Activated CD8-positive, alpha-beta T cell treated with anti-CD3 and anti-CD28 coated beads for 36 hours (primary cell): ENCODE measurements at regions not wholly inside any gene's neighbourhood (a gene's known extent, or its start where the extent isn't known, plus 50 kb on each side); places are given as distances from the start of the nearest gene placed in this dataset.

Experiments
- ATAC-seq: fragments of 200-7000 bp; cut with Tn5 transposase; one replicate; pipeline ENCODE4 v1.10.0; 2021; ENCODE audit warnings: mild to moderate bottlenecking, moderate library complexity
- CTCF ChIA-PET: fragments of 350-600 bp; sonication (Branson Sonifier 250); formaldehyde crosslinking; loops from one replicate; lab custom pipeline; 2021; ENCODE audit warnings: antibody characterized with exemption; lab: Charles Lee
- POLR2A ChIA-PET: fragments of 350-600 bp; sonication (Branson Sonifier 250); formaldehyde crosslinking; loops from one replicate; lab custom pipeline; 2021; ENCODE audit warnings: antibody characterized with exemption; lab: Charles Lee
- DNase-seq: peaks from one replicate; pipeline ENCODE4 v3.0.0-alpha.2; 2020
- H3K27ac Mint-ChIP-seq: one replicate; pipeline ENCODE4 v1.8.0; 2021; ENCODE audit warnings: mild to moderate bottlenecking, mixed read lengths
- H3K27me3 Mint-ChIP-seq: one replicate; pipeline ENCODE4 v1.8.0; 2021; ENCODE audit warnings: mixed read lengths
- H3K36me3 Mint-ChIP-seq: one replicate; pipeline ENCODE4 v1.8.0; 2021; ENCODE audit warnings: low read depth, mixed read lengths
- H3K4me1 Mint-ChIP-seq: one replicate; pipeline ENCODE4 v1.8.0; 2021; ENCODE audit warnings: low read depth, mixed read lengths
- H3K4me3 Mint-ChIP-seq: one replicate; pipeline ENCODE4 v1.8.0; 2021; ENCODE audit warnings: mild to moderate bottlenecking, moderate library complexity, mixed read lengths
- H3K9me3 Mint-ChIP-seq: one replicate; pipeline ENCODE4 v1.8.0; 2021; ENCODE audit warnings: mixed read lengths
- intact Hi-C: fragments of 100-400 bp; cut with micrococcal nuclease; formaldehyde crosslinking; loops from one replicate; pipeline ENCODE4 v1.10.0; 2022
- TF ChIP-seq, protein P1 (sequence below): fragments of 200-600 bp; IDR thresholded peaks from one replicate; pipeline ENCODE4 v1.8.0; 2022; ENCODE audit warnings: antibody characterized with exemption, mild to moderate bottlenecking

- H3K9me3 Mint-ChIP-seq = no peaks in the 10 kb centered on the region
- intact Hi-C loops = no loop called here
- DNase-seq (no peak), ATAC-seq (no peak)
- ChIA-PET CTCF (interaction anchor here (0.6 kb wide), 1 partner anchor 650 kb away, joined by 3 read pairs; no protein-coding TSS in a partner anchor), POLR2A (no interaction called here)
- no peak overlapping the region for H3K27ac Mint-ChIP-seq
- no peaks in the 10 kb centered on the region for H3K27me3 Mint-ChIP-seq
- TF ChIP-seq, protein P1, sequence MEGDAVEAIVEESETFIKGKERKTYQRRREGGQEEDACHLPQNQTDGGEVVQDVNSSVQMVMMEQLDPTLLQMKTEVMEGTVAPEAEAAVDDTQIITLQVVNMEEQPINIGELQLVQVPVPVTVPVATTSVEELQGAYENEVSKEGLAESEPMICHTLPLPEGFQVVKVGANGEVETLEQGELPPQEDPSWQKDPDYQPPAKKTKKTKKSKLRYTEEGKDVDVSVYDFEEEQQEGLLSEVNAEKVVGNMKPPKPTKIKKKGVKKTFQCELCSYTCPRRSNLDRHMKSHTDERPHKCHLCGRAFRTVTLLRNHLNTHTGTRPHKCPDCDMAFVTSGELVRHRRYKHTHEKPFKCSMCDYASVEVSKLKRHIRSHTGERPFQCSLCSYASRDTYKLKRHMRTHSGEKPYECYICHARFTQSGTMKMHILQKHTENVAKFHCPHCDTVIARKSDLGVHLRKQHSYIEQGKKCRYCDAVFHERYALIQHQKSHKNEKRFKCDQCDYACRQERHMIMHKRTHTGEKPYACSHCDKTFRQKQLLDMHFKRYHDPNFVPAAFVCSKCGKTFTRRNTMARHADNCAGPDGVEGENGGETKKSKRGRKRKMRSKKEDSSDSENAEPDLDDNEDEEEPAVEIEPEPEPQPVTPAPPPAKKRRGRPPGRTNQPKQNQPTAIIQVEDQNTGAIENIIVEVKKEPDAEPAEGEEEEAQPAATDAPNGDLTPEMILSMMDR = no peak
- no peak overlapping the region for H3K4me3 Mint-ChIP-seq
- H3K4me1 Mint-ChIP-seq = no peaks in the 10 kb centered on the region
- no peaks in the 10 kb centered on the region for H3K36me3 Mint-ChIP-seq
These were observed 135.6 kb downstream of the SOX2 start for GRCh38 chr3:181847276-181847675.

DNA sequence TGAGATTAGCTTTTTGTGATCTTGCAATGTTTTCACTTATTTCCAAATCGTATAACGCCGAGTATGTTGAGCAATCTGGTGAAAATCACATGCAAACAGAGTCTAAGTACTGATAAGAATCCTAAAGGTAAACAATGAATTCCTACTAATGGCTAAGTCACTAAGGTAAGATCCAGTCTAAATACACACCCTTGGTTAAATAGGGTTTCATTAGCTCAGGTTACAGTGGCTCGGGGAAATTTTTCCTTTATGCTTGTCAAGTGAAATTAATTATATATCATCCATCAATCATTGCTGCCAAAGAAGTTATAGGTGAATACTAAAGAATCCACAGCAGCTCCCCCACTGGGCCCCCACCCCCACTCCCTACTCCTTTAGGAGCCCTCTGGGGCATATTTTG lies 139.3 kb downstream of the SOX2 start:
- Mint-ChIP-seq H3K4me3 (no peak overlapping the region), H3K36me3 (no peaks in the 10 kb centered on the region), H3K9me3 (peaks cover 2% of the 10 kb centered on the region), H3K4me1 (no peaks in the 10 kb centered on the region), H3K27ac (no peak overlapping the region), H3K27me3 (no peaks in the 10 kb centered on the region)
- CTCF ChIA-PET = no interaction called here
- POLR2A ChIA-PET = no interaction called here
- TF ChIP-seq, protein P1 = no peak
- DNase-seq = no peak
- ATAC-seq = no peak
- intact Hi-C loops = no loop called here

GRCh38 chr3:181855825-181856224 lies 144.1 kb downstream of the SOX2 start:
- intact Hi-C loops = no loop called here
- ATAC-seq = no peak
- no peak overlapping the region for H3K4me3 Mint-ChIP-seq
- TF ChIP-seq, protein P1 = no peak
- ChIA-PET CTCF (no interaction called here), POLR2A (no interaction called here)
- no peak for DNase-seq
- H3K27me3 Mint-ChIP-seq = no peaks in the 10 kb centered on the region
- H3K9me3 Mint-ChIP-seq = peaks cover 2% of the 10 kb centered on the region
- H3K4me1 Mint-ChIP-seq = no peaks in the 10 kb centered on the region
- no peaks in the 10 kb centered on the region for H3K36me3 Mint-ChIP-seq
- no peak overlapping the region for H3K27ac Mint-ChIP-seq

DNA sequence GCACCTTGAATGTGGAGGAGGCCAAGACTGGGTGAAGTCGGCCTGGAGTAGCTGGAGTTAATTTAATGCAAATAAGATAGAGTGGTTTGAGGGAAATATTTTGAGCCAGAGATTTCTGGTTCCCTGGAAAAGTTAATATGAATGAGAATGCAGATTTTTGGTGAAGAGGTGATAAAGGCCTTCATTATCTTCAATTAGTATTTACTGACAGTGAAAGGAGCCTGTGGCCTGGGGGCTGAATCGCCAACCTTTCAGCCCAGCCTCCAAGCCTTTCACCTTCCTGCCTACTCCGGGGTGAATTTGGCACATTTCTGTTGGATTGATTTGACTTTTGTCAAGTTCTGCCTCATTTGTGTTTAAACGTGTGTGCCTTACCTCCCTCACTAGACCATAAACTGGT lies 147.8 kb downstream of the SOX2 start:
- no peaks in the 10 kb centered on the region for H3K4me1 Mint-ChIP-seq
- no peak overlapping the region for H3K27ac Mint-ChIP-seq
- ChIA-PET POLR2A (interaction anchor here (0.6 kb wide), 1 partner anchor 46 kb away, joined by 3 read pairs; no protein-coding TSS in a partner anchor), CTCF (no interaction called here)
- H3K9me3 Mint-ChIP-seq = no peaks in the 10 kb centered on the region
- TF ChIP-seq, protein P1 = no peak
- ATAC-seq (no peak), DNase-seq (no peak)
- no peaks in the 10 kb centered on the region for H3K27me3 Mint-ChIP-seq
- H3K36me3 Mint-ChIP-seq = no peaks in the 10 kb centered on the region
- intact Hi-C loops = no loop called here
- no peak overlapping the region for H3K4me3 Mint-ChIP-seq

GRCh38 chr3:181860235-181860634 lies 148.5 kb downstream of the SOX2 start:
- Mint-ChIP-seq H3K27ac (no peak overlapping the region), H3K4me1 (no peaks in the 10 kb centered on the region), H3K27me3 (no peaks in the 10 kb centered on the region), H3K4me3 (no peak overlapping the region), H3K9me3 (no peaks in the 10 kb centered on the region), H3K36me3 (no peaks in the 10 kb centered on the region)
- TF ChIP-seq, protein P1 = no peak
- intact Hi-C loops = no loop called here
- DNase-seq (no peak), ATAC-seq (no peak)
- CTCF ChIA-PET = no interaction called here
- POLR2A ChIA-PET = interaction anchor here (0.6 kb wide), 1 partner anchor 46 kb away, joined by 3 read pairs; no protein-coding TSS in a partner anchor
